Stomach (tissue), 4 donors: ENCODE measurements at regions not wholly inside any gene's neighbourhood (a gene's known extent, or its start where the extent isn't known, plus 50 kb on each side); places are given as distances from the start of the nearest gene placed in this dataset.

Source experiments
- CTCF ChIP-seq, 7 experiments: fragments of 450-650 bp in 4 of 7; fragments of 200-600 bp in 3 of 7; sonication (generic) in 3 of 7; IDR thresholded peaks; one replicate each; pipeline ENCODE4 v1.5.1; 2016 to 2019; ENCODE audit warnings: antibody characterized with exemption in 7 of 7, control low read depth in 2 of 7, mild to moderate bottlenecking in 1 of 7
- EP300 ChIP-seq: sonication (generic); formaldehyde crosslinking; IDR thresholded peaks from one replicate; pipeline ENCODE4 v1.6.1; 2017; ENCODE audit warnings: antibody characterized with exemption

GRCh38 chr9:119052339-119053030, 316.8 kb downstream of the BRINP1 start:
- no peak for TF ChIP-seq CTCF (IDR thresholded peaks at IDR 0.05)
- no peak for TF ChIP-seq EP300
